Fibroblast of villous mesenchyme (primary cell): ENCODE measurements at regions not wholly inside any gene's neighbourhood (a gene's known extent, or its start where the extent isn't known, plus 50 kb on each side); places are given as distances from the start of the nearest gene placed in this dataset.

ENCODE experiments used
- DNase-seq: peaks from one replicate; pipeline ENCODE4 v3.0.0-alpha.2; 2010; ENCODE audit warnings: low read depth
- H3K4me3 ChIP-seq: 2 replicates; pipeline ENCODE4 v1.5.1; 2011; ENCODE audit warnings: low read depth, mild to moderate bottlenecking, low read length
- CTCF ChIP-seq: IDR thresholded peaks from 2 replicates; pipeline ENCODE4 v1.5.1; 2012; ENCODE audit warnings: low read depth, mild to moderate bottlenecking, low read length; ENCODE audit not compliant: insufficient read depth

GRCh38 chr11:59284773-59285129, 72.0 kb upstream of the MPEG1 start:
- no peak for TF ChIP-seq CTCF
- no peak for DNase-seq
- no peak overlapping the region for H3K4me3 ChIP-seq

- DNase-seq = peak; percentile 60
- no peak overlapping the region for H3K4me3 ChIP-seq
- peak; percentile 84 for TF ChIP-seq CTCF
Measured at GRCh38 chr11:59283825-59284772, 71.4 kb upstream of the MPEG1 start.

- no peak overlapping the region for H3K4me3 ChIP-seq
- DNase-seq = no peak
- TF ChIP-seq CTCF = no peak
Measured at GRCh38 chr11:59283311-59283710, 70.6 kb upstream of the MPEG1 start.

- no peak for DNase-seq
- no peak overlapping the region for H3K4me3 ChIP-seq
- TF ChIP-seq CTCF = no peak
Measured at GRCh38 chr11:59281177-59281576, 68.5 kb upstream of the MPEG1 start.

- DNase-seq = no peak
- no peak overlapping the region for H3K4me3 ChIP-seq
- no peak for TF ChIP-seq CTCF
Measured at GRCh38 chr11:59273373-59273841, 60.7 kb upstream of the MPEG1 start.

- no peak for TF ChIP-seq CTCF
- no peak overlapping the region for H3K4me3 ChIP-seq
Measured at GRCh38 chr11:59272771-59273372, 60.1 kb upstream of the MPEG1 start.

More at GRCh38 chr11:59272771-59273372, 60.1 kb upstream of the MPEG1 start:
- no peak for DNase-seq
